Activated T-helper 1 cell treated with anti-CD3 and anti-CD28 coated beads, Interleukin-12 subunit alpha, Interleukin-12 subunit beta, Interleukin-2, Interleukin-4 antibody, amounts not matched to agents 30 ng/mL and 10 ng/mL and 1 ng/mL, durations not matched to agents 14 hours and 24 hours and 36 hours (primary cell): ENCODE measurements at regions not wholly inside any gene's neighbourhood (a gene's known extent, or its start where the extent isn't known, plus 50 kb on each side); places are given as distances from the start of the nearest gene placed in this dataset.
"Not testable (repeated sequence)": the region's sequence is repeated elsewhere in the genome, so short reads cannot be mapped to it uniquely, and the experiment has no call there.

Experiments used
- DNase-seq: peaks from one replicate; pipeline ENCODE4 v3.0.0; 2021; ENCODE audit warnings: low spot score
- H3K27ac Mint-ChIP-seq: one replicate; pipeline ENCODE4 v1.8.0; 2021; ENCODE audit warnings: mild to moderate bottlenecking, mixed read lengths
- H3K27me3 Mint-ChIP-seq: one replicate; pipeline ENCODE4 v1.8.0; 2022; ENCODE audit warnings: mild to moderate bottlenecking, moderate library complexity, mixed read lengths; ENCODE audit not compliant: insufficient read depth
- H3K36me3 Mint-ChIP-seq: one replicate; pipeline ENCODE4 v1.8.0; 2021; ENCODE audit warnings: low read depth, mixed read lengths
- H3K4me1 Mint-ChIP-seq: one replicate; pipeline ENCODE4 v1.8.0; 2021; ENCODE audit warnings: low read depth, mixed read lengths
- H3K4me3 Mint-ChIP-seq: one replicate; pipeline ENCODE4 v1.8.0; 2021; ENCODE audit warnings: mild to moderate bottlenecking, moderate library complexity, mixed read lengths
- H3K9me3 Mint-ChIP-seq: one replicate; pipeline ENCODE4 v1.8.0; 2021; ENCODE audit warnings: mixed read lengths
- intact Hi-C: fragments of 100-400 bp; cut with micrococcal nuclease; formaldehyde crosslinking; loops from one replicate; pipeline ENCODE4 v1.15.1; 2024

DNA sequence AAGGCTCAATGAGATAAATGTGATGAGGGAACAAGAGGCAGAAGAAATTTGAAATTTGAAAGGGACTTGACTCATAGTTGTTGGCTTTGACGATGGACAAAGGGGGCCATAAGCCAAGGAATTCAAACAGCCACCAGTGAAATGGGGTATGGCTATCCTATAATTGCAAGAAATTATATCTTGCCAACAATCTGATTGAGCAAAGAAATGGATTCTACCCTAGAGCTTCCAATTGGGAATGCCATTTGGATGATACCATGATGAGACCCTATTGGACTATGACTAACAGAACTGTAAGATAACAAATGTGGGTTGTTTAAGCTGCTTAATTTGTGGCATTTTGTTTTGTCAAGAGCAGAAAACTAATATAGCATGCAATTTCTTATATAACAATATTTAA lies 270.1 kb upstream of the ARSJ start:
- Mint-ChIP-seq H3K27me3 (peaks cover 3% of the 10 kb centered on the region), H3K9me3 (no peaks in the 10 kb centered on the region), H3K36me3 (no peaks in the 10 kb centered on the region), H3K4me1 (no peaks in the 10 kb centered on the region), H3K4me3 (no peak overlapping the region), H3K27ac (no peak overlapping the region)
- no peak for DNase-seq
- intact Hi-C loops, result no loop called here

DNA sequence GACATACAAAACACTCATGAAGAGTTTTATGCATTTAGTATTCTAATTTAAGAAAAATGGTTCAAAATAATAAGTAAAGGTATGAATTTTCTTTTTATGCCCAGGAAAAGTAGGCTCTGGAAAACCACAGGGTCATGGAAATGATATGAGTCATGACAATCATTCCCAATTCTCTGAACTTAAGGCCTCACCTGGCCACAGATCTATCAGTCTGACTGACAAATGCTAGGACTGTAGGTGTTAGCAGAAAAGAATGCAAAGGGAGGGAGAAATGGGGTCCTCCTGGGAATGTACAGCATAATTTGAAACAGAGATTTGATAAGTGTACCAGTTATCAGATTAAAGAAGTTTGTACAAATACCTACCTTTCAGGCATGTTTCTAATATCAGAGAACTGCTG lies 270.5 kb upstream of the ARSJ start:
- Mint-ChIP-seq H3K4me1 (no peaks in the 10 kb centered on the region), H3K9me3 (no peaks in the 10 kb centered on the region), H3K27ac (no peak overlapping the region), H3K27me3 (peaks cover 3% of the 10 kb centered on the region), H3K4me3 (no peak overlapping the region), H3K36me3 (no peaks in the 10 kb centered on the region)
- intact Hi-C loops, result no loop called here
- DNase-seq, result no peak

DNA sequence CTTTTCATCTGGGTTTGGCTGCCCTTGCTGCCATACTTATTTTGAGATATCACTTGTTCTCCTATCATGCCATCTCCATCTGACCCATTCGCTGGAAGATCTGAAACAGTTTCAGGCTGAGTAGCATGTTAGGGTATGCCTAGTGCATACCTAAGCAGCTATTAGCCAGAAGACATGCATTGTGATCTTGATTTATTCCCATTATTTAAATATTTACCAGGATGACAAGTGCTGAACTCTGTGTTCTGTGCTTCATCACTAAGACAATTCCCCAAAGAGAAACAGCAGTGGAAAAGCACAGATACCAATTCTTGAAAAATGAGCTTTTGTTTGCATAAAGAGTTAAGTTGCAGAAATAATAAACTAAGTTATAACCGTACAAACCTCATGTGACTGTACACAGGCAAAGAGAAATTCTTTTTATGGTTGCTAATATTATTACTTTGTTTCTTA lies 271.0 kb upstream of the ARSJ start:
- H3K27ac Mint-ChIP-seq, result no peak overlapping the region
- H3K4me1 Mint-ChIP-seq, result no peaks in the 10 kb centered on the region
- H3K9me3 Mint-ChIP-seq, result no peaks in the 10 kb centered on the region
- no peak for DNase-seq
- H3K27me3 Mint-ChIP-seq, result peaks cover 3% of the 10 kb centered on the region
- H3K36me3 Mint-ChIP-seq, result no peaks in the 10 kb centered on the region
- no peak overlapping the region for H3K4me3 Mint-ChIP-seq
- intact Hi-C loops, result no loop called here

DNA sequence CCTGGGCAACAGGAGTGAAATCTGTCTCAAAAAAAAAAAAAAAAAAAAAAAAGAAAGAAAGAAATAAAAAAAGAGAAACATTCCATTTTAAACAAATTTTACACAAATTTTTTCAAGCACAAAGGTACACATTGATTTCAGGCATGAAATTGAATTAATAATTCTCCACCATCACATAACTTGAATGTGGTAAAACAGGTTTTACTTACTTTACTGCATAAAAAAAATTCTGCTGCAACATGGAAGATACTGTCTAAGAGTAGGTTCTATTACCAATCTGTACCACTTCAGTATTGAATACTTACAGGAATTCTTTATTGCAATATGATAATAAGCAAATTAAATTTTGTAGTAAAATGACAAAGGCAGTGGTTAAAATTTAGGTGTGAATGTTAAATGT lies 271.6 kb upstream of the ARSJ start:
- no peaks in the 10 kb centered on the region for H3K36me3 Mint-ChIP-seq
- intact Hi-C loops, result no loop called here
- H3K9me3 Mint-ChIP-seq, result no peaks in the 10 kb centered on the region

DNA sequence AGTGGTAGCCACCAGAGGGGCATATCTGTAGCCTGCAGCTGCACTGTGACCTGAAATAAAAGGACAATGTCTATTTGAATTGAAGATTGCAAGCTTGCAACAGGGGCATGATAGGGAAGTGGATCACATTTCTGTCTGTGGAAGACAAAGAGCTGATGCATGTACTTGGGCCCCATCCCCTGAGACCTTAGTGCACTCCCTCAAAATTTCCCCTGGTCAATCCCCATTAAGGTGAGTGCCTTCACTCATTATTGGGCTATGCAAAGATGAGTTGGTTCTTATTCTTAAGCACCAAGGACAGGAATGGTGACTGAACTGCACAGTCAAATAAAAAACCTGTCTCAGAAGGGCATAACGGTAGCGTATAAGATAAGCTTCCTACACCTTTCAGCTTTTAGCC lies 273.1 kb upstream of the ARSJ start:
- Mint-ChIP-seq H3K27me3 (no peaks in the 10 kb centered on the region), H3K4me3 (no peak overlapping the region), H3K9me3 (no peaks in the 10 kb centered on the region), H3K27ac (no peak overlapping the region), H3K36me3 (no peaks in the 10 kb centered on the region), H3K4me1 (no peaks in the 10 kb centered on the region)
- no peak for DNase-seq
- intact Hi-C loops, result no loop called here

More for the DNA sequence above, 271.6 kb upstream of the ARSJ start:
- no peaks in the 10 kb centered on the region for H3K4me1 Mint-ChIP-seq
- no peak for DNase-seq
- peaks cover 2% of the 10 kb centered on the region for H3K27me3 Mint-ChIP-seq
- no peak overlapping the region for H3K4me3 Mint-ChIP-seq
- H3K27ac Mint-ChIP-seq, result no peak overlapping the region

DNA sequence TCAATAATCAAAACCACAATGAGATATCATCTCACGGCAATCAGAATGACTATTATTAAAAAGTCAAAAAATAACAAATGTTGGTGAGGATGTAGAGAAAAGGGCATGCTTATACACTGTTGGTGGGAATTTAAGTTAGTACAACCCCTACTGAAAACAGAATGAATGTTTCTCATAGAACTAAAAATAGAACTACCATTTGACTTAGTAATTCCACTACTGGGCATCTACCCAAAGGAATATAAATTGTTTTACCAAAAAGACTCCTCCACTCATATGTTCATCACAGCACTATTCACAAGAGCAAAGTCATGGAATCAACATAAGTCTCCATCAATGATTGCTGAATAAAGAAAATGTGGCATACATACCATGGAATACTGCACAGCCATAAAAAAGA lies 278.1 kb upstream of the ARSJ start:
- Mint-ChIP-seq H3K4me3 (no peak overlapping the region), H3K27me3 (no peaks in the 10 kb centered on the region), H3K36me3 (no peaks in the 10 kb centered on the region), H3K4me1 (no peaks in the 10 kb centered on the region), H3K9me3 (no peaks in the 10 kb centered on the region), H3K27ac (no peak overlapping the region)
- intact Hi-C loops, result no loop called here
- DNase-seq, result no peak

DNA sequence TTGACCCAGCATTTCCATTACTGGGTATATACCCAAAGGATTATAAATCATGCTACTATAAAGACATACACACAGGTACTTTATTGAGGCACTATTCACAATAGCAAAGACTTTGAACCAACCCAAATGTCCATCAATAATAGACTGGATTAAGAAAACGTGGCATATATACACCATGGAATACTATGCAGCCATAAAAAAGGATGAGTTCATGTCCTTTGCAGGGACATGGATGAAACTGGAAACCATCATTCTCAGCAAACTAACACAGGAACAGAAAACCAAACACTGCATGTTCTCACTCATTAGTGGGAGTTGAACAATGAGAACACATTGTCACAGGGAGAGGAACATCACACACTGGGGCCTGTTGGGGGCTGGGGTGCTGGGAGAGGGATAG lies 283.0 kb upstream of the ARSJ start:
- H3K4me3 Mint-ChIP-seq, intact Hi-C loops, H3K9me3 Mint-ChIP-seq, DNase-seq, H3K4me1 Mint-ChIP-seq, H3K27me3 Mint-ChIP-seq, H3K27ac Mint-ChIP-seq, H3K36me3 Mint-ChIP-seq: not testable (repeated sequence)

DNA sequence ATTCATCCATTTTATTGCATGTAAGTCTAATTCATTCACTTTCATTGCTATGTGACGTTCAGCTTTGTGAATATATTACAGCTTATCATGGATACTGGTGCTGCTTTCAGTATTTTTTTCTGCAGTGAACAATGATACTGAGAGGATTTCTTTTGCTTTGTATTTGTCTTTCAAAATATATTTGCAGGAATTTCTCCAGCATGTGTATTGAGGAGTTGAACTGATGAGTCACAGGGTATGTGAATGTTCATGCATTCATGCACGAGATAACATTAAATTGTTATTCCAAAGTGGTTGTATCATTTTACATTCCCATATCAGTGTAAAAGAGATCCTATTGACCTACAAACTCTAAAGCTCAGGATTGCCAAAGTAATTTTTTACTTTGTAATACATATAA lies 283.8 kb upstream of the ARSJ start:
- Mint-ChIP-seq H3K36me3 (no peaks in the 10 kb centered on the region), H3K4me3 (no peak overlapping the region), H3K9me3 (no peaks in the 10 kb centered on the region), H3K27ac (no peak overlapping the region), H3K4me1 (no peaks in the 10 kb centered on the region), H3K27me3 (no peaks in the 10 kb centered on the region)
- intact Hi-C loops, result loop anchor here (1.0 kb wide), 1 partner anchor 10 kb away; no protein-coding TSS in a partner anchor
- DNase-seq, result no peak

DNA sequence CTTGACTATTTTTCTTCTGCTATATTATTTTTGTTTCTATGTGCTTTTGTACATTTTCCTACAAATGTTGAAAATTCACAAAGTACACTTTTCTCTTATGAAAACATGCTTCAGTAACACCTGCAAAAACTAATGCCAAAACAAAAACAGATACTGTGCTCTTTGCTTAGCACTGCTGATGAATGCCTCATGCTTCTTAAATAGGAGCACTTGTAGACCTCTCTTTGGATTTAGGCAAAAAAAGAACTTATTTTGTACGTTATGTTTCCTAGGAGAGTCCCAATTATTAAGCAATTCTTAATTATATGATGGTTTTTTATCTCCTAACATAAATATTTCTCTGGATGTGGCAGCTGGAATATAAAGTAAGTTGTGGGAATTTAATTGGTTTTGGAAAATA lies 285.0 kb upstream of the ARSJ start:
- no peak for DNase-seq
- intact Hi-C loops, result no loop called here
- H3K4me1 Mint-ChIP-seq, result no peaks in the 10 kb centered on the region
- no peak overlapping the region for H3K4me3 Mint-ChIP-seq
- no peak overlapping the region for H3K27ac Mint-ChIP-seq
- no peaks in the 10 kb centered on the region for H3K36me3 Mint-ChIP-seq
- H3K9me3 Mint-ChIP-seq, result no peaks in the 10 kb centered on the region
- no peaks in the 10 kb centered on the region for H3K27me3 Mint-ChIP-seq

DNA sequence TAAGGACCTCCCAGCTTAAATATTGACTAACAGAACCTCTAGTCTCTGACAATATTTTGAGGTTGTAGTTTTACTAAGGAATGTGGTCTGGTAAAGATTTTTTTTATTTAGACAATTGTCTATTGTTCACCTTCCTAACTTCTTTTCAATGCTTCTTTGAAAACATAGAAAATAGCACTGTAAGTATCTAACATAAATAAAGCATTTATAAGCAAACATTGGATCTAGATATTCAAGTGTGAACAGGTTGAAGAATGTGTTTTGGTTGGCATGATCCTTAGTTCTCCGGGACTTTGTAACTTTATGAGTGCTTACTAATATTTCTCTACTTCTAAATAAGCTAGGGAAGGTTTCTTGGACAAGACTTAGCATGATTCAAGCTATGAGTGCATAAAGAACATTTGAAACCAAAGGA lies 285.4 kb upstream of the ARSJ start:
- no peaks in the 10 kb centered on the region for H3K4me1 Mint-ChIP-seq
- H3K27ac Mint-ChIP-seq, result no peak overlapping the region
- no peak for DNase-seq
- intact Hi-C loops, result no loop called here
- no peaks in the 10 kb centered on the region for H3K36me3 Mint-ChIP-seq
- H3K27me3 Mint-ChIP-seq, result no peaks in the 10 kb centered on the region
- H3K4me3 Mint-ChIP-seq, result no peak overlapping the region
- no peaks in the 10 kb centered on the region for H3K9me3 Mint-ChIP-seq

DNA sequence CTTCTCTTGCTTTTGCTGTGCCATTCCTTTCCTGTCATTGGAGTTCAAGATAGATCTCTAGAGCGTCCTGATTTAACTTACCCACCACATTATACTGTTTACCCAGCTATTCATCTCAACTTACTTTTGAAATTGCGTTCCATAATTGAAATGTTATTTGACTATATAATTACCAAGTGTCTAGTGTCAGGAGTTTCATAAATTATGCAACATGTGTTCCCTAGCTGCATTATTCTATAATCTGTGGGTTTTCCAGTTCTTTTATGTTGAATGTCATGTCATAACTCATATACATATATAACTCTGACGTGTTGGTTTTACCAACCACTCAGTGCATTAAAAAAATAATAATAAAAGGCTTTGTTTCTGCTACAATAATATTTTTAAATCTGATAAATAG lies 285.9 kb upstream of the ARSJ start:
- intact Hi-C loops, result no loop called here
- DNase-seq, result no peak
- H3K4me1 Mint-ChIP-seq, result no peaks in the 10 kb centered on the region
- H3K36me3 Mint-ChIP-seq, result no peaks in the 10 kb centered on the region
- H3K27ac Mint-ChIP-seq, result no peak overlapping the region
- H3K27me3 Mint-ChIP-seq, result no peaks in the 10 kb centered on the region
- no peaks in the 10 kb centered on the region for H3K9me3 Mint-ChIP-seq
- no peak overlapping the region for H3K4me3 Mint-ChIP-seq

DNA sequence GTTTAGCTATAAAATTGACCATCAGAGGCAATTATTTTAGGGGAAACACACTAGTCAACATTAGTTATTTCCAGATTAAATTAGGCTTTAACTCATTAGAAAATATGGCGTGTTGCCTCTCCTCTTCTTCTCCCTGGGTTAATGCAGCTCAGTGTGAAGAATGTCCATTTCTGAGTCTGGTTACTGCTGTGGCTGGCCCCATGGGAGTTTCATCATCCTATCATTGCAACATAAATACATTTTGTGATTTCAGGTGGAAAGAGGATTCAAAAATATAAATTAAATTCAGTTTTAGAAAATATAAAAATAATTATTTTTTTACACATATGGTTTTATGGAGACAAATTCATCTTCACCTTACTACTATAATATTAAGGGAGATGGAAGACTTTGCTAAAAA lies 288.5 kb upstream of the ARSJ start:
- intact Hi-C loops, result no loop called here
- no peaks in the 10 kb centered on the region for H3K27me3 Mint-ChIP-seq
- no peak overlapping the region for H3K27ac Mint-ChIP-seq
- H3K9me3 Mint-ChIP-seq, result no peaks in the 10 kb centered on the region
- no peaks in the 10 kb centered on the region for H3K36me3 Mint-ChIP-seq
- DNase-seq, result no peak
- no peaks in the 10 kb centered on the region for H3K4me1 Mint-ChIP-seq
- H3K4me3 Mint-ChIP-seq, result no peak overlapping the region

DNA sequence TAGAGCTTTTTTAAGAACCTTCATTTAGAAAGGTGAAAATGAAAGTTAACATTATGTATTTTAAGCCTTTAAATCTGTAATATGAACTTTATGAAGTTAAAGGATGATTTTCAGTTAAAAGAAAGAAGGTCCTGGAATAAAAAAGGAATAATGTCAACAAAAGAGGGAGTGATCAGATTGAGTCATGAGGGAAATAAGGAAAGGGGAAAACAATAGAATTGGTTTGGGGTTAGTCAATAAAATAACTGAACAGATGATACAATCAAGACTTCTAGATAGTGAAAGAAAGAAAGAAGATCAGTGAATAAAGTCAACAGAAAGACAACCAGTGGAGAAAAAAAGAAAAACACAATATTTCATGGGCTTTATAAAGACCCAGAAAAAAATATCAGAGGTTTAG lies 291.6 kb upstream of the ARSJ start:
- no peaks in the 10 kb centered on the region for H3K9me3 Mint-ChIP-seq
- H3K4me1 Mint-ChIP-seq, result no peaks in the 10 kb centered on the region
- no peak overlapping the region for H3K4me3 Mint-ChIP-seq
- no peaks in the 10 kb centered on the region for H3K27me3 Mint-ChIP-seq
- intact Hi-C loops, result no loop called here
- DNase-seq, result no peak
- H3K27ac Mint-ChIP-seq, result no peak overlapping the region
- H3K36me3 Mint-ChIP-seq, result no peaks in the 10 kb centered on the region

DNA sequence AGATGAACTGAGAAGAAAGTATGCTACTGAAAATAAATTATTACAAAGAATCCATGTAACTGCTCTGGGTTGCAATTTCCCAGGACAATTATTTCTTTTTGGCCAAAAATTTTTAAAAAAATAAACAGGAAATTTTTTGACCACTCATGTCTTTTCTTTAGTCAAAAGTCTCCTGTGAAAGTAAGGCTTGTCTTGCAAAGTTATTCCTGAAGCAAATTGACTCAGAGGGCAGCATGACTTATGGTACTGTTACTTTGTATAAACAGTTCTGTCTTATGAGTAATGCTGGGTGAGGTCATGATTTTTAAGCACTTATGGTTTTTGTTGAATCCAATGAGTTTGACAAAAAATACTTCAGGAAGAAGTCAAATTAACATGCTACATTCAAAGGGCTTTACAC lies 292.8 kb upstream of the ARSJ start:
- intact Hi-C loops, result no loop called here

More for the DNA sequence above, 292.8 kb upstream of the ARSJ start:
- H3K9me3 Mint-ChIP-seq, result no peaks in the 10 kb centered on the region
- no peaks in the 10 kb centered on the region for H3K27me3 Mint-ChIP-seq
- DNase-seq, result no peak
- H3K4me1 Mint-ChIP-seq, result no peaks in the 10 kb centered on the region
- no peak overlapping the region for H3K4me3 Mint-ChIP-seq
- H3K27ac Mint-ChIP-seq, result no peak overlapping the region
- H3K36me3 Mint-ChIP-seq, result no peaks in the 10 kb centered on the region
